ENCODE measurements at regions not wholly inside any gene's neighbourhood (a gene's known extent, or its start where the extent isn't known, plus 50 kb on each side); places are given as distances from the start of the nearest gene placed in this dataset. TPM values are rescaled to one million over a fixed set of nuclear protein-coding genes. Genes with fewer than 3 reads are reported as not detected.

DNA sequence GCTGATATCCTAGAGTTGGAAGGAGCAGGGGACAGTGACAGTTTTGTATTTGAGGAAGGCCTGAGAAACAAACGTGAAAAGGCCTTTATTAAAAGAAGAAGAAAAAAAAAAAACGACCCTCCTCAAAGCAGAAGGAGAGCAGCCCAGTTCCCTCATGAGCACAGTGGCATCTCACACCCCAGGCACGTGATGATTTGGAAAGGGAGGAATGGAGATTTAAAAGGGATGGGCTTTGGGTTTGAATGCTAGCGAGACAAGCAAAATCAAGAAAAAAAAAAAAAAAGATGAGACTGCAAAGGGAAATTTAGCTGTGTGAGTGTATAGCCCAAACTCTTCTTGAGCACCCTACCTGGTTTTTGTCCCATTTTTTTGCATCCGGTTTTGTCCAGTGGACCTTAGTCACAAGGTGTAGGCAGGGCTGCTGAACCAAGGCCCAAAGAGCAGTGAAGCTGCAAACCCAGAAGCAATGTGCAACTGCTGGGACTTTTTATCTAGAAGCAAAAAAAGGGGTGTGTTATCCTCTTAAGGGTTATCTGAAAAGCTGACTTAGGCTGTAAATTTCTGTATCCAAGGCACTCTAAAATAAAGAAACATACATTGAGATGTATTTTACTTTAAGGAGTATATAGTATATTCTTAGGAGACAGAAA, 54.5 kb upstream of the RREB1 start:
- TF ChIP-seq, protein P1, sequence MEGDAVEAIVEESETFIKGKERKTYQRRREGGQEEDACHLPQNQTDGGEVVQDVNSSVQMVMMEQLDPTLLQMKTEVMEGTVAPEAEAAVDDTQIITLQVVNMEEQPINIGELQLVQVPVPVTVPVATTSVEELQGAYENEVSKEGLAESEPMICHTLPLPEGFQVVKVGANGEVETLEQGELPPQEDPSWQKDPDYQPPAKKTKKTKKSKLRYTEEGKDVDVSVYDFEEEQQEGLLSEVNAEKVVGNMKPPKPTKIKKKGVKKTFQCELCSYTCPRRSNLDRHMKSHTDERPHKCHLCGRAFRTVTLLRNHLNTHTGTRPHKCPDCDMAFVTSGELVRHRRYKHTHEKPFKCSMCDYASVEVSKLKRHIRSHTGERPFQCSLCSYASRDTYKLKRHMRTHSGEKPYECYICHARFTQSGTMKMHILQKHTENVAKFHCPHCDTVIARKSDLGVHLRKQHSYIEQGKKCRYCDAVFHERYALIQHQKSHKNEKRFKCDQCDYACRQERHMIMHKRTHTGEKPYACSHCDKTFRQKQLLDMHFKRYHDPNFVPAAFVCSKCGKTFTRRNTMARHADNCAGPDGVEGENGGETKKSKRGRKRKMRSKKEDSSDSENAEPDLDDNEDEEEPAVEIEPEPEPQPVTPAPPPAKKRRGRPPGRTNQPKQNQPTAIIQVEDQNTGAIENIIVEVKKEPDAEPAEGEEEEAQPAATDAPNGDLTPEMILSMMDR (IDR thresholded peaks at IDR 0.05): no peak
- DNase-seq (ENCODE audit: low spot score) (no peak), ATAC-seq (ENCODE audit: low FRiP score) (no peak)

Small RNA genes lying in the stretch of these regions (small RNA-seq; reads per million reads assigned to genes)
- gene RN7SL554P: not detected
